Retinal pigment epithelial cell (primary cell): ENCODE measurements at regions not wholly inside any gene's neighbourhood (a gene's known extent, or its start where the extent isn't known, plus 50 kb on each side); places are given as distances from the start of the nearest gene placed in this dataset.

Experiments
- DNase-seq: peaks from one replicate; pipeline ENCODE4 v3.0.0-alpha.2; 2010; ENCODE audit warnings: low read depth
- H3K4me3 ChIP-seq: 2 replicates; pipeline ENCODE4 v1.5.1; 2011; ENCODE audit warnings: mild to moderate bottlenecking, low read length, control low read depth, moderate library complexity
- TF ChIP-seq, protein P1 (sequence below): conservative IDR thresholded peaks from 2 replicates; pipeline ENCODE4 v1.5.1; 2011; ENCODE audit warnings: low read depth, low read length, control low read depth, inconsistent platforms

GRCh38 chr13:24007979-24008620 lies 110.8 kb upstream of the C1QTNF9B start:
- no peak for DNase-seq
- H3K4me3 ChIP-seq: no peak overlapping the region
- TF ChIP-seq, protein P1, sequence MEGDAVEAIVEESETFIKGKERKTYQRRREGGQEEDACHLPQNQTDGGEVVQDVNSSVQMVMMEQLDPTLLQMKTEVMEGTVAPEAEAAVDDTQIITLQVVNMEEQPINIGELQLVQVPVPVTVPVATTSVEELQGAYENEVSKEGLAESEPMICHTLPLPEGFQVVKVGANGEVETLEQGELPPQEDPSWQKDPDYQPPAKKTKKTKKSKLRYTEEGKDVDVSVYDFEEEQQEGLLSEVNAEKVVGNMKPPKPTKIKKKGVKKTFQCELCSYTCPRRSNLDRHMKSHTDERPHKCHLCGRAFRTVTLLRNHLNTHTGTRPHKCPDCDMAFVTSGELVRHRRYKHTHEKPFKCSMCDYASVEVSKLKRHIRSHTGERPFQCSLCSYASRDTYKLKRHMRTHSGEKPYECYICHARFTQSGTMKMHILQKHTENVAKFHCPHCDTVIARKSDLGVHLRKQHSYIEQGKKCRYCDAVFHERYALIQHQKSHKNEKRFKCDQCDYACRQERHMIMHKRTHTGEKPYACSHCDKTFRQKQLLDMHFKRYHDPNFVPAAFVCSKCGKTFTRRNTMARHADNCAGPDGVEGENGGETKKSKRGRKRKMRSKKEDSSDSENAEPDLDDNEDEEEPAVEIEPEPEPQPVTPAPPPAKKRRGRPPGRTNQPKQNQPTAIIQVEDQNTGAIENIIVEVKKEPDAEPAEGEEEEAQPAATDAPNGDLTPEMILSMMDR: no peak

- DNase-seq: no peak
- TF ChIP-seq, protein P1: no peak
- no peak overlapping the region for H3K4me3 ChIP-seq
These were observed 111.4 kb upstream of the C1QTNF9B start for GRCh38 chr13:24008679-24009078.

GRCh38 chr13:24011266-24011665 lies 114.0 kb upstream of the C1QTNF9B start:
- TF ChIP-seq, protein P1: no peak
- H3K4me3 ChIP-seq: no peak overlapping the region
- no peak for DNase-seq

- H3K4me3 ChIP-seq: no peak overlapping the region
- TF ChIP-seq, protein P1: no peak
- DNase-seq: no peak
These were observed 115.3 kb upstream of the C1QTNF9B start for GRCh38 chr13:24012648-24013047.

- no peak for DNase-seq
- TF ChIP-seq, protein P1: no peak
- no peak overlapping the region for H3K4me3 ChIP-seq
These were observed 115.9 kb upstream of the C1QTNF9B start for GRCh38 chr13:24013189-24013588.

GRCh38 chr13:24016046-24016445 lies 118.7 kb upstream of the C1QTNF9B start:
- DNase-seq: no peak
- TF ChIP-seq, protein P1: no peak
- H3K4me3 ChIP-seq: no peak overlapping the region

DNA sequence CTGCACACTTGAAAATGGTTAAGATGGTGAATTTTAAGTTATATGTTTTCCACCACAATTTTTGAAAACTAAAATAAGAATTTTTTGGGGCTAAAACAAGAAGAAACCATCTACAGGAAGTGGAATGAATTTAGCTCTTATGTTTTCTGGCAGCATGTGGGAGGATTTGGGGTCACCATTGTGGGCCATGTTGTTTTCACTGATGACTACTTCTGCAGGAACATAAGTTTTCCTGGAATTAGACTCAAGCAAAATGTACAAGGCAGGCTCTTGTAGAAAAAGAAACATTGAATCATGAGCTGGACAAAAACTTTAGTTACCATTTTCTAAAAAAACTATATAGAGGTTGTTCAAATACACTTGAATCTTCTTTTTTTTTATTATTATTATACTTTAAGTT lies 125.3 kb upstream of the C1QTNF9B start:
- no peak overlapping the region for H3K4me3 ChIP-seq
- DNase-seq: no peak
- TF ChIP-seq, protein P1: no peak
